ENCODE measurements at regions not wholly inside any gene's neighbourhood (a gene's known extent, or its start where the extent isn't known, plus 50 kb on each side); places are given as distances from the start of the nearest gene placed in this dataset.

DNA sequence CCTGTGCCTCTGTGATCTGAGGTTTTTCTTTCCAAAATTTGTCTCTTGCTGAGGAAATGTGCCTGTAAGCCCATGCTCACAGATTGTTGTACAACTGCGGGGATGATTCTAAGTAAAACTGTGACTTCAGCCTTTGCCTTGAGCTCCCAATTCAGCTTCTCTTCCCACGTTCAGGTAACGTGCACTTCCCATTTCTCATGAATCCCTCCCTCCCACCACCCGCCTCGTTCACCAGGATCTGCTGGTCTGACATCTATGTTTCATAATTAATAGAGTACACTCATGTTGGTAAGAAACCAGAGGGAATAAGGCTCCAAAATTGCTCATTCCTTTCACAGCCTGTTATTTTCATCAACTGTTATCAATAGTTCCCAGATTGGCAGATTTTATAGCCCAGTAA, 332.6 kb upstream of the TPK1 start (continued):
- TF ChIP-seq NR2F1 (conservative IDR thresholded peaks at IDR 0.05) (no peak), CBX3 (IDR thresholded peaks at IDR 0.05; ENCODE audit: borderline replicate concordance, low read depth) (no peak)
- TF ChIP-seq, protein P1, sequence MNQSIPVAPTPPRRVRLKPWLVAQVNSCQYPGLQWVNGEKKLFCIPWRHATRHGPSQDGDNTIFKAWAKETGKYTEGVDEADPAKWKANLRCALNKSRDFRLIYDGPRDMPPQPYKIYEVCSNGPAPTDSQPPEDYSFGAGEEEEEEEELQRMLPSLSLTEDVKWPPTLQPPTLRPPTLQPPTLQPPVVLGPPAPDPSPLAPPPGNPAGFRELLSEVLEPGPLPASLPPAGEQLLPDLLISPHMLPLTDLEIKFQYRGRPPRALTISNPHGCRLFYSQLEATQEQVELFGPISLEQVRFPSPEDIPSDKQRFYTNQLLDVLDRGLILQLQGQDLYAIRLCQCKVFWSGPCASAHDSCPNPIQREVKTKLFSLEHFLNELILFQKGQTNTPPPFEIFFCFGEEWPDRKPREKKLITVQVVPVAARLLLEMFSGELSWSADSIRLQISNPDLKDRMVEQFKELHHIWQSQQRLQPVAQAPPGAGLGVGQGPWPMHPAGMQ (IDR thresholded peaks at IDR 0.05; ENCODE audit: borderline replicate concordance) = no peak
- TF ChIP-seq, protein P2, sequence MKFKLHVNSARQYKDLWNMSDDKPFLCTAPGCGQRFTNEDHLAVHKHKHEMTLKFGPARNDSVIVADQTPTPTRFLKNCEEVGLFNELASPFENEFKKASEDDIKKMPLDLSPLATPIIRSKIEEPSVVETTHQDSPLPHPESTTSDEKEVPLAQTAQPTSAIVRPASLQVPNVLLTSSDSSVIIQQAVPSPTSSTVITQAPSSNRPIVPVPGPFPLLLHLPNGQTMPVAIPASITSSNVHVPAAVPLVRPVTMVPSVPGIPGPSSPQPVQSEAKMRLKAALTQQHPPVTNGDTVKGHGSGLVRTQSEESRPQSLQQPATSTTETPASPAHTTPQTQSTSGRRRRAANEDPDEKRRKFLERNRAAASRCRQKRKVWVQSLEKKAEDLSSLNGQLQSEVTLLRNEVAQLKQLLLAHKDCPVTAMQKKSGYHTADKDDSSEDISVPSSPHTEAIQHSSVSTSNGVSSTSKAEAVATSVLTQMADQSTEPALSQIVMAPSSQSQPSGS (IDR thresholded peaks at IDR 0.05; ENCODE audit: low read length) = no peak

DNA sequence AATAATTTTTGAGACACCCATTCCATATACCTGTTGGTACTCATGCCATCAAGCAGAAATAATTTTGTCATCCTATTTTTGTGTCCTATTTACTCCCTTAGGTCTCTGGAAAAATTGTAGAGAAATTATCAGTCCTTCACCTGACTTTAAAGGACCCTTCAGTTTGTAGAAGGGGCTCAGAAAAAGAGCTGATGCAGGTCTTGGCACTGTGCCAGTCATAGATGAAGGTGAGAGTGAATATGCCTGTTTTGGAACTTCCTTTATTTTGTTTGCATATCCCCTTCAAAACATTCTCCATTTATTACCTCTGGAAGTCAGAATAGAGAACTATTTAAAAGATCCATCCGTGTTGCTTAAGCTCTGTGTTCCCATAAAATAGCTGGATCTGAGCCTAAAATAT, 321.0 kb upstream of the TPK1 start:
- in situ Hi-C loops (cut with MboI) (no loop called here), intact Hi-C loops (cut with micrococcal nuclease; ENCODE audit: unreplicated experiment) (no loop called here)
- POLR2A ChIA-PET = no interaction called here
- no peak for FAIRE-seq
- WGBS (ENCODE audit: insufficient coverage, insufficient replicate concordance, low lambda C conversion rate, missing lambda C conversion rate) = 0% methylated on average over 1 of the region's 1 CpG
- Histone ChIP-seq H2AFZ (ENCODE audit: control insufficient read depth, low read depth, low read length) (no peak overlapping the region), H3K27me3 (replicated peaks in 1 of 2; ENCODE audit: control insufficient read depth in 2 of 2, insufficient read depth in 2 of 2, low read length in 1 of 2) (no peaks in the 10 kb centered on the region), H3K9ac (ENCODE audit: control insufficient read depth, insufficient read depth, low read length) (no peak overlapping the region), H4K20me1 (ENCODE audit: control insufficient read depth, insufficient read depth) (no peaks in the 10 kb centered on the region), H3K4me2 (ENCODE audit: control insufficient read depth, insufficient read depth) (no peak overlapping the region), H3K79me2 (ENCODE audit: control insufficient read depth, insufficient read depth, low read length) (no peaks in the 10 kb centered on the region), H3K4me3 (no peak overlapping the region), H3K4me1 (ENCODE audit: control insufficient read depth, insufficient read depth, low read length) (no peaks in the 10 kb centered on the region), H3K27ac (ENCODE audit: control insufficient read depth, insufficient read depth) (no peak overlapping the region), H3K9me3 (replicated peaks; ENCODE audit: control insufficient read depth, insufficient read depth, low read length) (no peaks in the 10 kb centered on the region), H3K36me3 (ENCODE audit: control insufficient read depth in 2 of 2, insufficient read depth in 2 of 2, low read length in 1 of 2) (no peaks in the 10 kb centered on the region)
- no peak for ATAC-seq
- SMC1A ChIA-PET (ENCODE audit: uncharacterized antibody, unreplicated experiment) = interaction anchor here (1.1 kb wide), 1 partner anchor 21 kb away, joined by 3 read pairs; no protein-coding TSS in a partner anchor
- no peak for DNase-seq (ENCODE audit: low read depth, low spot score)
- no TSS peak for BruUV-seq (replicated peaks)
- CTCF ChIA-PET = no interaction called here
- TF ChIP-seq HDAC6 (IDR thresholded peaks at IDR 0.05; ENCODE audit: unreplicated experiment) (no peak), CEBPB (IDR thresholded peaks at IDR 0.05; ENCODE audit: borderline replicate concordance in 1 of 2, low read depth in 2 of 2, low read length in 2 of 2) (no peak), BRCA1 (IDR thresholded peaks at IDR 0.05; ENCODE audit: low read depth, low read length) (no peak), RFX5 (IDR thresholded peaks at IDR 0.05; ENCODE audit: low read depth, low read length) (no peak), NR2C2 (IDR thresholded peaks at IDR 0.05; ENCODE audit: borderline replicate concordance, control insufficient read depth, insufficient read length, low read depth) (no peak), MYB (IDR thresholded peaks at IDR 0.05; ENCODE audit: borderline replicate concordance, low read depth, low read length) (no peak)
- TF ChIP-seq, protein P3, sequence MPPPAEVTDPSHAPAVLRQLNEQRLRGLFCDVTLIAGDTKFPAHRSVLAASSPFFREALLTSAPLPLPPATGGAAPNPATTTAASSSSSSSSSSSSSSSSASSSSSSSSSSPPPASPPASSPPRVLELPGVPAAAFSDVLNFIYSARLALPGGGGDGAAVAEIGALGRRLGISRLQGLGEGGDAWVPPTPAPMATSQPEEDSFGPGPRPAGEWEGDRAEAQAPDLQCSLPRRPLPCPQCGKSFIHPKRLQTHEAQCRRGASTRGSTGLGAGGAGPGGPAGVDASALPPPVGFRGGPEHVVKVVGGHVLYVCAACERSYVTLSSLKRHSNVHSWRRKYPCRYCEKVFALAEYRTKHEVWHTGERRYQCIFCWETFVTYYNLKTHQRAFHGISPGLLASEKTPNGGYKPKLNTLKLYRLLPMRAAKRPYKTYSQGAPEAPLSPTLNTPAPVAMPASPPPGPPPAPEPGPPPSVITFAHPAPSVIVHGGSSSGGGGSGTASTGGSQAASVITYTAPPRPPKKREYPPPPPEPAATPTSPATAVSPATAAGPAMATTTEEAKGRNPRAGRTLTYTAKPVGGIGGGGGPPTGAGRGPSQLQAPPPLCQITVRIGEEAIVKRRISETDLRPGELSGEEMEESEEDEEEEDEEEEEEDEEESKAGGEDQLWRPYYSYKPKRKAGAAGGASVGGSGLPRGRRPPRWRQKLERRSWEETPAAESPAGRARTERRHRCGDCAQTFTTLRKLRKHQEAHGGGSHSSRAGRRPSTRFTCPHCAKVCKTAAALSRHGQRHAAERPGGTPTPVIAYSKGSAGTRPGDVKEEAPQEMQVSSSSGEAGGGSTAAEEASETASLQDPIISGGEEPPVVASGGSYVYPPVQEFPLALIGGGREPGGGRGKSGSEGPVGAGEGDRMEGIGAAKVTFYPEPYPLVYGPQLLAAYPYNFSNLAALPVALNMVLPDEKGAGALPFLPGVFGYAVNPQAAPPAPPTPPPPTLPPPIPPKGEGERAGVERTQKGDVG (CRISPR knock-in tag; IDR thresholded peaks at IDR 0.05) = no peak
- TF ChIP-seq, protein P4, sequence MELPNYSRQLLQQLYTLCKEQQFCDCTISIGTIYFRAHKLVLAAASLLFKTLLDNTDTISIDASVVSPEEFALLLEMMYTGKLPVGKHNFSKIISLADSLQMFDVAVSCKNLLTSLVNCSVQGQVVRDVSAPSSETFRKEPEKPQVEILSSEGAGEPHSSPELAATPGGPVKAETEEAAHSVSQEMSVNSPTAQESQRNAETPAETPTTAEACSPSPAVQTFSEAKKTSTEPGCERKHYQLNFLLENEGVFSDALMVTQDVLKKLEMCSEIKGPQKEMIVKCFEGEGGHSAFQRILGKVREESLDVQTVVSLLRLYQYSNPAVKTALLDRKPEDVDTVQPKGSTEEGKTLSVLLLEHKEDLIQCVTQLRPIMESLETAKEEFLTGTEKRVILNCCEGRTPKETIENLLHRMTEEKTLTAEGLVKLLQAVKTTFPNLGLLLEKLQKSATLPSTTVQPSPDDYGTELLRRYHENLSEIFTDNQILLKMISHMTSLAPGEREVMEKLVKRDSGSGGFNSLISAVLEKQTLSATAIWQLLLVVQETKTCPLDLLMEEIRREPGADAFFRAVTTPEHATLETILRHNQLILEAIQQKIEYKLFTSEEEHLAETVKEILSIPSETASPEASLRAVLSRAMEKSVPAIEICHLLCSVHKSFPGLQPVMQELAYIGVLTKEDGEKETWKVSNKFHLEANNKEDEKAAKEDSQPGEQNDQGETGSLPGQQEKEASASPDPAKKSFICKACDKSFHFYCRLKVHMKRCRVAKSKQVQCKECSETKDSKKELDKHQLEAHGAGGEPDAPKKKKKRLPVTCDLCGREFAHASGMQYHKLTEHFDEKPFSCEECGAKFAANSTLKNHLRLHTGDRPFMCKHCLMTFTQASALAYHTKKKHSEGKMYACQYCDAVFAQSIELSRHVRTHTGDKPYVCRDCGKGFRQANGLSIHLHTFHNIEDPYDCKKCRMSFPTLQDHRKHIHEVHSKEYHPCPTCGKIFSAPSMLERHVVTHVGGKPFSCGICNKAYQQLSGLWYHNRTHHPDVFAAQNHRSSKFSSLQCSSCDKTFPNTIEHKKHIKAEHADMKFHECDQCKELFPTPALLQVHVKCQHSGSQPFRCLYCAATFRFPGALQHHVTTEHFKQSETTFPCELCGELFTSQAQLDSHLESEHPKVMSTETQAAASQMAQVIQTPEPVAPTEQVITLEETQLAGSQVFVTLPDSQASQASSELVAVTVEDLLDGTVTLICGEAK (IDR thresholded peaks at IDR 0.05; ENCODE audit: borderline replicate concordance) = no peak
- RAD21 ChIA-PET (ENCODE audit: unreplicated experiment) = no interaction called here
